Retina (tissue), 1 donor: ENCODE measurements at regions not wholly inside any gene's neighbourhood (a gene's known extent, or its start where the extent isn't known, plus 50 kb on each side); places are given as distances from the start of the nearest gene placed in this dataset.
"Not testable (repeated sequence)": the region's sequence is repeated elsewhere in the genome, so short reads cannot be mapped to it uniquely, and the experiment has no call there.

Source experiments
- DNase-seq: peaks from one replicate; pipeline ENCODE4 v3.0.0-alpha.2; 2016

DNA sequence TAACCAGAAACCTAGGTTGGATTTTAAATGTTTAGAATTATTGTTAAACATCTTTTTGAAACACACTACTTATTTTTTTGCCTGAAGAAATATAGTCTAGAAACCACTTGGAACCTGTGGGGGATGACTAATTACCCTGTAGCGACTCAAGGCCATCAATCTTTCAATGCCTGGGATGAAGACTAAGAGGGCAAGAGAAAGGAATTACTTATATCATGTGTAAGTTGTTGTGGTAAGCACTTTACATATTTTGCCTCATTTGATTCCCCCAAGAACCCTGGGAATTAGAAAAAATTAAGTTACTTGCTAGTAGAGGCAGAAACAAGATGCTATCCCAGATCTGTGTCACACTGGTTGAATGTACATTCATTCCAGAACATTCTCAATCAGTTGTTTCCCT lies 170.9 kb upstream of the GRIA3 start:
- no peak for DNase-seq

DNA sequence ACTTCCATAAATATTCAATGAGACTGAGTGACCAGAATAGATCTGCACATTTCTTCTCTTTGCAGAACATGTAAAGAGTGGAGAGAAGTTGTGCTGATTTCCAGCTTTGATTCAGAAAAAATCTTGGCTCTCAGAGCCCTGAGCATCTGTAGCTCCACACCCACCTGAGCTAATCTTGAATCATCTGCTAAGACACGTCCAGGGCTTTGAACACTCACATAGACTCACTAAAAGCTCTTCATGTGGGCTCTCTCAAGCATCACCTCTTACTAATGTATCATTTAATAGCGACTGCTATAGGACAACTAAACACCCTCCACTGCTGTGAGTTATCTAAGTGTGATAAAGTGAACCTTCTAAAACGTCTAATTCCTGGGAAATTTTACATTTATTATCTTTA lies 147.7 kb upstream of the GRIA3 start:
- no peak for DNase-seq

- no peak for DNase-seq
Observed at GRCh38 chrX:123049071-123049625, 134.9 kb upstream of the GRIA3 start.

DNA sequence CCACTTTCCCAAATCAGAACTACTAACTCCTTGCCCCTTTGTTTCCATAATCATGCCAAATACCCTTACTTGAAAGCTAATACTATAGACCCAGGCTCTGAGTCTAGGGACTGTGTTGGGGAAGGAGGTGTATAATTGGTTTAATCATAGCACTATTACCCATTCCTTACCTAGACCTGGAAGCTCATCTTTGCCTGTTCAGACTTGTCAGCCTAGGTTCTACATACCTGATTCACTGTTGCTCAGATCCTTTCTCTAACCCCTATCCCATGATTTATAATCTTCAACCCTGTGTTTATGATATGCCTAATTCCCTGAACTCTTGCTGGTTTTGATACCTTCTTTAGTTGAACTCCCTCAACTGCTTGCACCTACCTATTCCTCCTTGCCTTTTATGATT lies 123.1 kb upstream of the GRIA3 start:
- no peak for DNase-seq

GRCh38 chrX:123064053-123064452 lies 120.0 kb upstream of the GRIA3 start:
- DNase-seq: no peak

- no peak for DNase-seq
Observed at GRCh38 chrX:123072686-123073385, 111.2 kb upstream of the GRIA3 start.

- DNase-seq: no peak
Observed at GRCh38 chrX:123075947-123076561, 108.0 kb upstream of the GRIA3 start.

DNA sequence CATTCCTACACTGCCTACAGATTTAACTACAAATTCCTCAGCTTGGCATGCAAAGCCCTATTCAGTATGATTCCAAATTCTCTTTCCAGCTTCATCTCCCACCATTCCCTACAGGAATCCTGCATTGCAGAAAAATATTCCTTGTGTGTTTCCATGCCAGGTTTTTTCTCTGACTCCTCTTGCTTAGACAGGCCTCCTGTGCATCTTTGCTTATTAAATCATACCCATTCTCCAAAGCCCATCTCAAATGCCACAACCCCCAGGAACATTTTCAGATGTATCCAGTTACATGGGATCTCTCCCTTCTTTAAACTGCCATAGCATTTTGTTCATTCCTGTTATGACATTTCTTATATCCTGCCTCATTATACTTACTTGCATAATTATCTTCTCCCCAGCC lies 106.4 kb upstream of the GRIA3 start:
- DNase-seq: no peak

DNA sequence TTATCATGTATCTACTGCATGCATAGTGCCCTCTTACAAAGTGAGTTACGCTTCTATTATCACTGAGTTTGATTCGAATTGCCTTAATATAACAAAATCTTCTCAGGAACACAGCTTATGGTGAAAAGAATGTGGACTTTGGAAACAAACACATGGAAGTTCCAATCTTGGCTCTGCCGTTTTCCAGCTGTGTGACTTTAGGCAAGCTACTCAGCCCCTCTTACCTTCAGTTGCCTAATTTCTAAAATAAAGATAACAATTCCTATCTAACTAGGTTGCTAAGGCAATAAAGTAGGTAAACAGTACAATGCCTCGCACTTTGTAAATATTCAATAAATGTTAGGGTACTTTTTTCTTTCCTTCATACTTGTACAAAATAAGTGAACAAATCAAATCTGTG lies 104.0 kb upstream of the GRIA3 start:
- DNase-seq: no peak

- DNase-seq: no peak
Observed at GRCh38 chrX:123081776-123082175, 102.3 kb upstream of the GRIA3 start.

DNA sequence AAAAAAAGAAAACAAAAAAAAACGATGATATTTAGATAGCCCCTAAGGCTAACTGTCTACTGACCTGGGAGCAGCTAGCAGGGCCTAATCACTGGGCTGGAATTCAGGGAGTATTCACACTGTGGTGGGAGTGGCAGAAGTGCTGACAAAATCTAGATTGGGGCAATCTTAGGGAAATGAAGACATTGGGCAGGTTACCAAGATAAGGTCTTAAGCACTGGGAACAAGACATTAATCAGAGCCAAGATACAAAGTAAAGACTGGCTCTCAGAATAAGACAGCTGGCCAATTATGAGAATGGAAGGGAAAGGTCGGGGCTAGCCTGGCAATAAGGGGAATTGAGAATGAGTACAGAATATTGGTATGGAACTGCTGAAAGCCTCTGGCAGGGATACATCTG lies 100.2 kb upstream of the GRIA3 start:
- DNase-seq: no peak

DNA sequence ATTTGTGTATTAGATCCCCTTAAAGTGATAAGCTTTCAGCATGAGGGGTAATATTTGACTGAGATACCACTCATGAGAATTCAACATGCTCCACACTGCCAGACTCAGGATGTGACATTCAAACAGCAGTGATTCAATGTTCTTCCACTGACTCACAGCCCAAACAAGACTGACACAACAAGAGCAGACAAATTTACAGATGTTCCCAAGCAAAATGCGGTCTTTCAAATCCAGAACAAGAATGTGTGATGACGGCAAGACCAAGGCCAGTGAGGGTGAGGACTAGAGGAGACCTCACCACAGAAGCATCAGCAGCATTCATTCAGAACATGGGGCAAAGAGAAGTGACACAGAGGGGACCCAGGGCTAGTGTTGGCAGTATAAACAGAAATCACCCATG lies 99.3 kb upstream of the GRIA3 start:
- DNase-seq: no peak

GRCh38 chrX:123085311-123085940 lies 98.7 kb upstream of the GRIA3 start:
- DNase-seq: no peak

DNA sequence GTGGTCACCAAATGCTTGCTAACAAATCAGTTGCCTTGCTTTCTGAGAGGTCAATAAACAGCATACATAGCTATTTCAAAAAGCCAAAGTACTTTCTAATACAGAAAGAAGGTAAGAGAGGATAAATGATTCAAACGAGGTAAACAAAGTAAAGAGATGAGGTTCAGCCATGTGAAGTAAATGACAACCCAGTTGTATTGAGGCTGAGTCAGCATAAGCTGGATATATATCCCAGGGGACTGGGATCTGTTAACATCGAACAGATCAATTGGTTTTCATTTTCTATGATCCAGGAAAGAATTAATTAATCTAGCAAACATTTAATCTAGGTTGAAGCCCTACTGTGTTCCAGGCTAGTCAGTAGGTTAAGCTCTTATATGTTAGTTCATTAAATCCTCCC lies 97.3 kb upstream of the GRIA3 start:
- DNase-seq: no peak

DNA sequence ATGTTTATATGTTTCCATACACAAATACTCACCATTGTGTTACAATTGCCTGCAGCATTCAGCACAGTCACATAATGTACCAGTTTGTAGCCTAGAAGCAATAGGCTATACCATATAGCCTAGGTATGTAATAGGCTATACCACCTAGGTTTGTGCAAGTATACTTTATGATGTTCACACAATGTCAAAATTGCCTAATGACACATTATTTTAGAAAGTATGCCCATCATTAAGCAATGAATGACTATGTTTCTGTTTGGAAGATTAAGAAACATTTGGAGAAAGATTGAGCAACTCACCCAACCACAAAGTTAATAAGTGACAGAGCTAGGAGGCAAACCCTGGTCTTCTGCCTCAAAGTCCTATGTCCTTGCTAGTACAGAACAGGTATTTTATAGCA lies 96.8 kb upstream of the GRIA3 start:
- no peak for DNase-seq

DNA sequence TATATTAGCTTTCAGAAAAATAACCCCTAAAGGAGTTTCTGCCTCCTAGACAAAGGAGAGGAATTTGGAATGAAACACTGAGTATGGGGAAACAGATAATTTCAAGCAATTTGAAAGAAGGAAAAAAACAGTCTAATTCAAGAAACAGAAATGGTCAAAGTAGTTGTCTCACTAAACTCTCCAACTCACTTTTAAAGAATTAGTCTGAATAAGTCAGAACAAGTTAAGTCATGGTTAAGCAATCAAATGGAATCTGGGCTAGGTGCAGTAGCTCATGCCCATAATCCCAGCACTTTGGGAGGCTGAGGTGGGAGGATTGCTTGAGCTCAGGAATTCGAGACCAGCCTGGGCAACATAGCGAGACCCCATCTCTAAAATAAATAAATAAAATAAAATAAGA lies 95.7 kb upstream of the GRIA3 start:
- DNase-seq: no peak

GRCh38 chrX:123088930-123089329 lies 95.1 kb upstream of the GRIA3 start:
- DNase-seq: no peak

DNA sequence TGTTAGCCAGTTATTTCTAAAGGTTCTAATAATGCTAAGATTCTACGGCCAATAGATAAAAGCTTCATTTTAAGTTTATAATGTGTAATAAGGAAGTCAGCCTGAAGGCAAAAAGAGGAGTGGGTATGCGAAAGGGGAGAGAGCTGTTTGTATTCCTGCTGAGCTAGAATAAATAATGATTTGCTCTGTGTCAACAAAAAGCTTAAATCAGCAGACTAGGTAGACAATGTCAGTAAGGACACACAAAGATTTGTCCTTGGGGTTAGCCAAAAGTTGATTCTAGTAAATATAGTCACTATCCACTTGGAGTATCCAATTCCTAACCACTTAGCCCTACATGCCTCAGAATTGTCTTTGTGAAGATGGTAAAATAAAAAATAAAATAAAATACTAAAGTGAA lies 90.3 kb upstream of the GRIA3 start:
- DNase-seq: no peak

GRCh38 chrX:123108513-123109427 lies 75.3 kb upstream of the GRIA3 start:
- no peak for DNase-seq

DNA sequence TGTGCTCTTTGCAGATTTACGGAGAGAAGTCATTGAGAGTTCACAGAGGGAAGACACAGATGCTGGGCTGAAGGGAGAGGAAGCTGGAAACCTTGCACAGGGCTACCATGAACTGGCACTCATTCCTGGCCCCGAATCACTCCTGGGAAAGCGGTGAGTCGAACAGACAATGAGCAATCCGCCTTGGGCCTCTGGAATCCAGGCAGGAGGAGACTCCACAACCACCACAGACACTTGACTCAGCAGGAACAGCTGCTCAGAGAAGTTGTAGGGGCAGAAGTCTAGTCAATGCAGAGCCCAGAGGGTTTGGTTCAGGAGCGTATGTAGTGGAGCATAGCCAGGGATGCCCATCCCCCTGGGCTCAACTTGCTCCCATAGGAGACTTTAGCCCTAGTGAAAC lies 62.8 kb upstream of the GRIA3 start:
- DNase-seq: no peak

GRCh38 chrX:123129805-123130204 lies 54.3 kb upstream of the GRIA3 start:
- DNase-seq: not testable (repeated sequence)
